ENCODE measurements at regions not wholly inside any gene's neighbourhood (a gene's known extent, or its start where the extent isn't known, plus 50 kb on each side); places are given as distances from the start of the nearest gene placed in this dataset.

DNA sequence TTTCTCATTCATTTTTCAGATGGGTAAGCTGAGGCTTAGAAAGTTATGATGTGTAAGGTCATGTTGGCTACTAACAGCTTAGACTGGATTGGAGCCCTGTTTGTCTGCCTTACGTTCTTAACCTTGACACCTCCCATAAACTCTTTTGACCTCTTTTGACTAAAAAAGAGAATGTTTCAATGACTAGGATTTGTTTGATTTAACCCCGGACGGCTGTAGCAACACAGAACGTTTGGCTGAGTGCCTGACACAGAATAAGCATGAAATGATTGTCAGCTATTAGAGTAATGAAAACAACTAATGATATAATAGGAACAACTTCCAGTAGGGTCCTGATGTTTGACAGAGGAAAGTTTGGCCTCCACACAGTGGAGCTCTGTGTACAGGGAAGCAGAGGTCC lies 83.3 kb upstream of the PDZD8 start:
- Histone ChIP-seq H3K23ac (ENCODE audit: low read length) (no peak overlapping the region), H3K9ac (ENCODE audit: low read length) (no peak overlapping the region), H2AFZ (ENCODE audit: insufficient read depth, low read length, poor library complexity) (no peak overlapping the region), H3K36me3 (ENCODE audit: control insufficient read depth in 1 of 2, insufficient read depth in 2 of 2, low read length in 2 of 2) (no peaks in the 10 kb centered on the region), H3K18ac (ENCODE audit: low read length) (no peak overlapping the region), H2AK5ac (ENCODE audit: low read length) (no peak overlapping the region), H2BK12ac (ENCODE audit: low read length) (no peak overlapping the region), H2BK120ac (ENCODE audit: insufficient read depth, low read length, poor library complexity) (no peak overlapping the region), H3K27ac (ENCODE audit: low read depth, low read length) (no peak overlapping the region), H3K4me3 (ENCODE audit: low read depth, low read length) (no peak overlapping the region), H3K4ac (ENCODE audit: low read depth, low read length) (no peak overlapping the region), H3K9me3 (ENCODE audit: insufficient read depth, low read depth, low read length) (peaks cover 8% of the 10 kb centered on the region), H3K79me1 (ENCODE audit: low read length) (peaks cover 2% of the 10 kb centered on the region), H3K14ac (ENCODE audit: low read length) (no peak overlapping the region), H4K91ac (ENCODE audit: low read depth, low read length) (no peak overlapping the region), H3K79me2 (ENCODE audit: control insufficient read depth, insufficient read depth, low read length, poor library complexity) (no peaks in the 10 kb centered on the region), H3K4me1 (ENCODE audit: control insufficient read depth in 1 of 2, insufficient read depth in 2 of 2, low read length in 2 of 2) (peaks cover 24 to 26% of the 10 kb centered on the region in 2 experiments), H4K12ac (ENCODE audit: low read depth, low read length) (no peak overlapping the region), H2BK5ac (ENCODE audit: low read depth, low read length, poor library complexity) (no peak overlapping the region), H3K4me2 (ENCODE audit: low read length) (no peak overlapping the region), H4K8ac (ENCODE audit: low read depth, low read length) (no peak overlapping the region), H3K27me3 (ENCODE audit: insufficient read depth, low read length) (no peaks in the 10 kb centered on the region)
- DNase-seq = no peak
- no CpG with 5 or more reads among the region's 4 CpGs for WGBS (ENCODE audit: extremely low coverage, insufficient coverage, insufficient read length)

DNA sequence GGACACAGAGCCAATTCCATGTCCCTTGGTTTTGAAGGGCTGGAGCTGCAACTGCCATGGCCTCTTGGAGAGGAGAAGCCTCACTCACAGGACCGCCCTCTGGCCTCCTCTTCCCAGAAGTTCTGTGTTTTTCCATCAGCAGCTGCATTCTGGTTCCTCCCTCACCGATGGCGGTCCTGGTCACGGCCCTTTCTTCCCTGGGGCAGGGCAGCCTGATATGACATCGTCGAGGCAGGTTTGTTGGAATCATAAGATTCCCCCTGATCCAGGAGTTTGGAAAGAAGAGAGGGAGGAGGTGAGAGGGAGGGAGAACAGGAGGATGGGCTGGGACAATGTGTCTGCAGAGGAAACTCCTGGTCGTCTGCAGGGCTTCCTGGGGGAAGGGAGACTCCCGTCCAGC lies 82.7 kb upstream of the PDZD8 start:
- Histone ChIP-seq H3K79me1 (ENCODE audit: low read length) (peaks cover 2% of the 10 kb centered on the region), H4K12ac (ENCODE audit: low read depth, low read length) (no peak overlapping the region), H3K4ac (ENCODE audit: low read depth, low read length) (no peak overlapping the region), H2AFZ (ENCODE audit: insufficient read depth, low read length, poor library complexity) (no peak overlapping the region), H3K9me3 (ENCODE audit: insufficient read depth, low read depth, low read length) (peaks cover 4% of the 10 kb centered on the region), H3K79me2 (ENCODE audit: control insufficient read depth, insufficient read depth, low read length, poor library complexity) (no peaks in the 10 kb centered on the region), H3K4me1 (ENCODE audit: control insufficient read depth in 1 of 2, insufficient read depth in 2 of 2, low read length in 2 of 2) (peaks cover 24 to 26% of the 10 kb centered on the region in 2 experiments), H2BK120ac (ENCODE audit: insufficient read depth, low read length, poor library complexity) (no peak overlapping the region), H3K9ac (ENCODE audit: low read length) (no peak overlapping the region), H3K18ac (ENCODE audit: low read length) (no peak overlapping the region), H4K8ac (ENCODE audit: low read depth, low read length) (no peak overlapping the region), H3K4me2 (ENCODE audit: low read length) (no peak overlapping the region), H3K14ac (ENCODE audit: low read length) (no peak overlapping the region), H3K27me3 (ENCODE audit: insufficient read depth, low read length) (no peaks in the 10 kb centered on the region), H3K4me3 (ENCODE audit: low read depth, low read length) (no peak overlapping the region), H3K36me3 (ENCODE audit: control insufficient read depth in 1 of 2, insufficient read depth in 2 of 2, low read length in 2 of 2) (no peaks in the 10 kb centered on the region), H2AK5ac (ENCODE audit: low read length) (no peak overlapping the region), H2BK12ac (ENCODE audit: low read length) (no peak overlapping the region), H3K23ac (ENCODE audit: low read length) (no peak overlapping the region), H4K91ac (ENCODE audit: low read depth, low read length) (no peak overlapping the region), H2BK5ac (ENCODE audit: low read depth, low read length, poor library complexity) (no peak overlapping the region), H3K27ac (ENCODE audit: low read depth, low read length) (no peak overlapping the region)
- no CpG with 5 or more reads among the region's 8 CpGs for WGBS (ENCODE audit: extremely low coverage, insufficient coverage, insufficient read length)
- no peak for DNase-seq

GRCh38 chr10:117457071-117457810 lies 82.0 kb upstream of the PDZD8 start:
- WGBS (ENCODE audit: extremely low coverage, insufficient coverage, insufficient read length) = no CpG with 5 or more reads among the region's 11 CpGs
- Histone ChIP-seq H3K4me3 (ENCODE audit: low read depth, low read length) (no peak overlapping the region), H3K4me1 (ENCODE audit: control insufficient read depth in 1 of 2, insufficient read depth in 2 of 2, low read length in 2 of 2) (peaks cover 22 to 23% of the 10 kb centered on the region in 2 experiments)

GRCh38 chr10:117455346-117455745 lies 80.1 kb upstream of the PDZD8 start:
- no peak overlapping the region for H4K12ac ChIP-seq (ENCODE audit: low read depth, low read length)
- no peak overlapping the region for H2AFZ ChIP-seq (ENCODE audit: insufficient read depth, low read length, poor library complexity)
- H2AK5ac ChIP-seq (ENCODE audit: low read length) = no peak overlapping the region
- H3K23ac ChIP-seq (ENCODE audit: low read length) = no peak overlapping the region
- H3K9ac ChIP-seq (ENCODE audit: low read length) = no peak overlapping the region
- H4K91ac ChIP-seq (ENCODE audit: low read depth, low read length) = no peak overlapping the region
- no peak for DNase-seq
- WGBS (ENCODE audit: extremely low coverage, insufficient coverage, insufficient read length) = no CpG with 5 or more reads among the region's 5 CpGs
- no peak overlapping the region for H3K4me2 ChIP-seq (ENCODE audit: low read length)
- H3K79me2 ChIP-seq (ENCODE audit: control insufficient read depth, insufficient read depth, low read length, poor library complexity) = no peaks in the 10 kb centered on the region
- no peak overlapping the region for H4K8ac ChIP-seq (ENCODE audit: low read depth, low read length)
- H2BK12ac ChIP-seq (ENCODE audit: low read length) = no peak overlapping the region
- no peak overlapping the region for H3K14ac ChIP-seq (ENCODE audit: low read length)
- H3K4me3 ChIP-seq (ENCODE audit: low read depth, low read length) = no peak overlapping the region
- no peak overlapping the region for H3K4ac ChIP-seq (ENCODE audit: low read depth, low read length)
- H3K9me3 ChIP-seq (ENCODE audit: insufficient read depth, low read depth, low read length) = peaks cover 6% of the 10 kb centered on the region
- H3K18ac ChIP-seq (ENCODE audit: low read length) = no peak overlapping the region
- H2BK5ac ChIP-seq (ENCODE audit: low read depth, low read length, poor library complexity) = no peak overlapping the region
- H3K79me1 ChIP-seq (ENCODE audit: low read length) = peaks cover 2% of the 10 kb centered on the region
- H3K4me1 ChIP-seq (ENCODE audit: control insufficient read depth in 1 of 2, insufficient read depth in 2 of 2, low read length in 2 of 2) = peaks cover 15 to 17% of the 10 kb centered on the region in 2 experiments
- no peak overlapping the region for H2BK120ac ChIP-seq (ENCODE audit: insufficient read depth, low read length, poor library complexity)
- H3K36me3 ChIP-seq (ENCODE audit: control insufficient read depth in 1 of 2, insufficient read depth in 2 of 2, low read length in 2 of 2) = no peaks in the 10 kb centered on the region
- H3K27ac ChIP-seq (ENCODE audit: low read depth, low read length) = no peak overlapping the region
- no peaks in the 10 kb centered on the region for H3K27me3 ChIP-seq (ENCODE audit: insufficient read depth, low read length)

More at GRCh38 chr10:117457071-117457810, 82.0 kb upstream of the PDZD8 start:
- Histone ChIP-seq H3K27me3 (ENCODE audit: insufficient read depth, low read length) (no peaks in the 10 kb centered on the region), H3K4me2 (ENCODE audit: low read length) (no peak overlapping the region), H2AFZ (ENCODE audit: insufficient read depth, low read length, poor library complexity) (no peak overlapping the region), H2BK5ac (ENCODE audit: low read depth, low read length, poor library complexity) (no peak overlapping the region), H3K4ac (ENCODE audit: low read depth, low read length) (no peak overlapping the region), H2BK120ac (ENCODE audit: insufficient read depth, low read length, poor library complexity) (no peak overlapping the region), H3K9me3 (ENCODE audit: insufficient read depth, low read depth, low read length) (peaks cover 6% of the 10 kb centered on the region), H2AK5ac (ENCODE audit: low read length) (no peak overlapping the region), H3K18ac (ENCODE audit: low read length) (no peak overlapping the region), H4K8ac (ENCODE audit: low read depth, low read length) (no peak overlapping the region), H3K36me3 (ENCODE audit: control insufficient read depth in 1 of 2, insufficient read depth in 2 of 2, low read length in 2 of 2) (no peaks in the 10 kb centered on the region), H3K23ac (ENCODE audit: low read length) (no peak overlapping the region), H4K91ac (ENCODE audit: low read depth, low read length) (peak overlapping the region; percentile 10), H3K79me2 (ENCODE audit: control insufficient read depth, insufficient read depth, low read length, poor library complexity) (no peaks in the 10 kb centered on the region), H3K27ac (ENCODE audit: low read depth, low read length) (no peak overlapping the region), H2BK12ac (ENCODE audit: low read length) (peak overlapping the region; percentile 15), H4K12ac (ENCODE audit: low read depth, low read length) (no peak overlapping the region), H3K9ac (ENCODE audit: low read length) (no peak overlapping the region), H3K79me1 (ENCODE audit: low read length) (peaks cover 2% of the 10 kb centered on the region), H3K14ac (ENCODE audit: low read length) (no peak overlapping the region)
- no peak for DNase-seq

All from trophoblast cell (in vitro differentiated cells and primary cell).